ENCODE measurements at regions not wholly inside any gene's neighbourhood (a gene's known extent, or its start where the extent isn't known, plus 50 kb on each side); places are given as distances from the start of the nearest gene placed in this dataset.

- DNase-seq (ENCODE audit: low read depth, low spot score), result no peak
These were observed 282.0 kb upstream of the PPFIA2 start for GRCh38 chr12:82040987-82041743.

- no peak for DNase-seq (ENCODE audit: low read depth, low spot score)
These were observed 275.6 kb upstream of the PPFIA2 start for GRCh38 chr12:82034769-82035168.

GRCh38 chr12:82029936-82030335, 270.8 kb upstream of the PPFIA2 start:
- DNase-seq (ENCODE audit: low read depth, low spot score), result no peak

GRCh38 chr12:82028772-82029171, 269.6 kb upstream of the PPFIA2 start:
- no peak for DNase-seq (ENCODE audit: low read depth, low spot score)

- DNase-seq (ENCODE audit: low read depth, low spot score), result no peak
These were observed 268.5 kb upstream of the PPFIA2 start for GRCh38 chr12:82027612-82028011.

GRCh38 chr12:82025462-82025861, 266.3 kb upstream of the PPFIA2 start:
- no peak for DNase-seq (ENCODE audit: low read depth, low spot score)

- DNase-seq (ENCODE audit: low read depth, low spot score), result no peak
These were observed 260.4 kb upstream of the PPFIA2 start for GRCh38 chr12:82019533-82019932.

- no peak for DNase-seq (ENCODE audit: low read depth, low spot score)
These were observed 256.6 kb upstream of the PPFIA2 start for GRCh38 chr12:82015623-82016347.

- DNase-seq (ENCODE audit: low read depth, low spot score), result no peak
These were observed 253.0 kb upstream of the PPFIA2 start for GRCh38 chr12:82012176-82012575.

- DNase-seq (ENCODE audit: low read depth, low spot score), result no peak
These were observed 250.4 kb upstream of the PPFIA2 start for GRCh38 chr12:82009524-82009923.

GRCh38 chr12:82008251-82008650, 249.1 kb upstream of the PPFIA2 start:
- peak; percentile 20 for DNase-seq (ENCODE audit: low read depth, low spot score)

GRCh38 chr12:81998761-81999378, 239.7 kb upstream of the PPFIA2 start:
- DNase-seq (ENCODE audit: low read depth, low spot score), result peak; percentile 69

GRCh38 chr12:81992461-81992860, 233.3 kb upstream of the PPFIA2 start:
- DNase-seq (ENCODE audit: low read depth, low spot score), result peak; percentile 40

GRCh38 chr12:81991868-81992267, 232.7 kb upstream of the PPFIA2 start:
- DNase-seq (ENCODE audit: low read depth, low spot score), result no peak

- DNase-seq (ENCODE audit: low read depth, low spot score), result no peak
These were observed 229.2 kb upstream of the PPFIA2 start for GRCh38 chr12:81988362-81988761.

GRCh38 chr12:81987371-81987770, 228.2 kb upstream of the PPFIA2 start:
- DNase-seq (ENCODE audit: low read depth, low spot score), result no peak

GRCh38 chr12:81976661-81977060, 217.5 kb upstream of the PPFIA2 start:
- DNase-seq (ENCODE audit: low read depth, low spot score), result no peak

- DNase-seq (ENCODE audit: low read depth, low spot score), result no peak
These were observed 215.6 kb upstream of the PPFIA2 start for GRCh38 chr12:81974762-81975161.

GRCh38 chr12:81968421-81968820, 209.3 kb upstream of the PPFIA2 start:
- no peak for DNase-seq (ENCODE audit: low read depth, low spot score)

GRCh38 chr12:81963636-81964035, 204.5 kb upstream of the PPFIA2 start:
- DNase-seq (ENCODE audit: low read depth, low spot score), result no peak

GRCh38 chr12:81963026-81963425, 203.9 kb upstream of the PPFIA2 start:
- no peak for DNase-seq (ENCODE audit: low read depth, low spot score)

- DNase-seq (ENCODE audit: low read depth, low spot score), result no peak
These were observed 203.1 kb upstream of the PPFIA2 start for GRCh38 chr12:81962126-81962856.

All from astrocyte of the hippocampus (primary cell).